GM12891 (cell line): ENCODE measurements at regions not wholly inside any gene's neighbourhood (a gene's known extent, or its start where the extent isn't known, plus 50 kb on each side); places are given as distances from the start of the nearest gene placed in this dataset.

ENCODE experiments used
- PAX5 ChIP-seq: IDR thresholded peaks from 2 replicates; pipeline ENCODE4 v1.6.1; 2011; ENCODE audit warnings: low read length, moderate library complexity, mild to moderate bottlenecking; ENCODE audit not compliant: insufficient read depth, severe bottlenecking
- POLR2A ChIP-seq: IDR thresholded peaks from 2 replicates; pipeline ENCODE4 v1.6.1; 2011; ENCODE audit warnings: low read depth, low read length, control low read depth
- TAF1 ChIP-seq: IDR thresholded peaks from 2 replicates; pipeline ENCODE4 v1.6.1; 2011; ENCODE audit warnings: low read depth, low read length, control low read depth

DNA sequence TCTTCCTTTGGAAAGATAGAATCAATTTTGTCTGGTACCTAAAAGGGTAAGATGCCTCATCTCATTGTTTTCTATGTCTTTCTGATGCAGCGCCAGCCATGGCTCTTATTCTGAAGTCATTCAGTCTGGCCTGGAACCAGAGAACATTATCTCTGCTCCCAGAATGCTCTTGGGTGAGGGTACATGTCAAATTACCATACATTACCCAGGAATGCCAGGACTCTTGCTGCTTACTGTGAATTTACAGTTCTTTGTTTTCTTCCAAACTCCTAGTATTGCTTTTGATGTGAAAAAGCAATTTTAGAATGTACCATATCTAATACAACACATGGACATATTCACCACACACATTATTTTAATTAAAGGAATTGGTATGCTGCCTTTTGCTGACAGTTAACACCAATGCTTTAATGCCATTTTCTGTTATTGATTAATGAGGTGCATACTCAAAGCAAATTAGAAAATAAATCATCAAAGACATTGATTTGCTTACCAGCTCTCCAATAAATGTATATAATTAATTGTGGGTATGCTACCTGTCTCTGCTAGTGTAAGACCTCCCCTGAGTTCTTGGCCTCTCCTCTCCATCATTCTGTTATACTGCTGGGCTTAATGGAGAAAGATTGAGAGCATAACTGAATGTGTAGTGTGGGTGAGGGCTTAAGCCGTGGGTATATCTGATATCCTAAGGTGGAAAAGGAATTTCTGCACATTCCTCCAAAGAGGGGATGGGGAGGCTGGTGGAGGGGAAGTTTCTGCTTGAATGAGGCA is 337.7 kb downstream of the C12orf75 start:
- no peak for TF ChIP-seq POLR2A
- no peak for TF ChIP-seq TAF1
- TF ChIP-seq PAX5 = no peak
